Thyroid gland (tissue), 4 donors: ENCODE measurements at regions not wholly inside any gene's neighbourhood (a gene's known extent, or its start where the extent isn't known, plus 50 kb on each side); places are given as distances from the start of the nearest gene placed in this dataset.

ENCODE experiments used
- CTCF ChIP-seq, 6 experiments: fragments of 200-600 bp in 3 of 6; fragments of 450-650 bp in 3 of 6; sonication (generic) in 3 of 6; IDR thresholded peaks; one replicate each; pipeline ENCODE4 v1.5.1; 2016 to 2019; ENCODE audit warnings: antibody characterized with exemption in 6 of 6, mild to moderate bottlenecking in 2 of 6, inconsistent platforms in 1 of 6, moderate library complexity in 1 of 6
- POLR2A ChIP-seq, 2 donors: fragments of 450-650 bp; IDR thresholded peaks; one replicate each; pipeline ENCODE4 v1.6.1; 2017; ENCODE audit warnings: antibody characterized with exemption in 2 of 2, mild to moderate bottlenecking in 2 of 2, moderate library complexity in 1 of 2

GRCh38 chr10:118457824-118458428 is 115.8 kb upstream of the FAM204A start:
- TF ChIP-seq CTCF (IDR thresholded peaks at IDR 0.05) = no peak
- no peak for TF ChIP-seq POLR2A (IDR thresholded peaks at IDR 0.05)
